ENCODE measurements at regions not wholly inside any gene's neighbourhood (a gene's known extent, or its start where the extent isn't known, plus 50 kb on each side); places are given as distances from the start of the nearest gene placed in this dataset.

- no peak overlapping the region for H3K4me3 ChIP-seq (ENCODE audit: low read depth, low read length)
- no peak for DNase-seq (ENCODE audit: low read depth)
- no peak for TF ChIP-seq CTCF (conservative IDR thresholded peaks at IDR 0.05; ENCODE audit: low read depth, low read length)
Observed at GRCh38 chr3:187975561-187976364, 178.2 kb upstream of the LPP start.

- no peak for TF ChIP-seq CTCF (conservative IDR thresholded peaks at IDR 0.05; ENCODE audit: low read depth, low read length)
- H3K4me3 ChIP-seq (ENCODE audit: low read depth, low read length): no peak overlapping the region
- no peak for DNase-seq (ENCODE audit: low read depth)
Observed at GRCh38 chr3:187976365-187976900, 177.5 kb upstream of the LPP start.

- DNase-seq (ENCODE audit: low read depth): no peak
- no peak overlapping the region for H3K4me3 ChIP-seq (ENCODE audit: low read depth, low read length)
- TF ChIP-seq CTCF (conservative IDR thresholded peaks at IDR 0.05; ENCODE audit: low read depth, low read length): no peak
Observed at GRCh38 chr3:187977659-187978058, 176.3 kb upstream of the LPP start.

GRCh38 chr3:187978433-187979011, 175.4 kb upstream of the LPP start:
- DNase-seq (ENCODE audit: low read depth): no peak
- TF ChIP-seq CTCF (conservative IDR thresholded peaks at IDR 0.05; ENCODE audit: low read depth, low read length): no peak
- H3K4me3 ChIP-seq (ENCODE audit: low read depth, low read length): no peak overlapping the region

- no peak for DNase-seq (ENCODE audit: low read depth)
- no peak overlapping the region for H3K4me3 ChIP-seq (ENCODE audit: low read depth, low read length)
- no peak for TF ChIP-seq CTCF (conservative IDR thresholded peaks at IDR 0.05; ENCODE audit: low read depth, low read length)
Observed at GRCh38 chr3:187979564-187979963, 174.4 kb upstream of the LPP start.

GRCh38 chr3:187980861-187981260, 173.1 kb upstream of the LPP start:
- TF ChIP-seq CTCF (conservative IDR thresholded peaks at IDR 0.05; ENCODE audit: low read depth, low read length): no peak
- DNase-seq (ENCODE audit: low read depth): no peak
- H3K4me3 ChIP-seq (ENCODE audit: low read depth, low read length): no peak overlapping the region
